ENCODE measurements at regions not wholly inside any gene's neighbourhood (a gene's known extent, or its start where the extent isn't known, plus 50 kb on each side); places are given as distances from the start of the nearest gene placed in this dataset.
"Not testable (repeated sequence)": the region's sequence is repeated elsewhere in the genome, so short reads cannot be mapped to it uniquely, and the experiment has no call there.

- no peak for DNase-seq
These were observed 206.8 kb upstream of the ZNF217 start for GRCh38 chr20:53800418-53800817.

GRCh38 chr20:53797085-53797484 lies 203.4 kb upstream of the ZNF217 start:
- DNase-seq: no peak

GRCh38 chr20:53795170-53795569 lies 201.5 kb upstream of the ZNF217 start:
- DNase-seq: no peak

- DNase-seq: no peak
These were observed 201.0 kb upstream of the ZNF217 start for GRCh38 chr20:53794529-53795115.

- no peak for DNase-seq
These were observed 200.2 kb upstream of the ZNF217 start for GRCh38 chr20:53793783-53794383.

- DNase-seq: no peak
These were observed 199.4 kb upstream of the ZNF217 start for GRCh38 chr20:53792946-53793536.

- no peak for DNase-seq
These were observed 196.5 kb upstream of the ZNF217 start for GRCh38 chr20:53789989-53790675.

GRCh38 chr20:53788253-53789022 lies 194.8 kb upstream of the ZNF217 start:
- no peak for DNase-seq

- not testable (repeated sequence) for DNase-seq
These were observed 193.9 kb upstream of the ZNF217 start for GRCh38 chr20:53787491-53787931.

GRCh38 chr20:53786445-53787267 lies 193.0 kb upstream of the ZNF217 start:
- no peak for DNase-seq

GRCh38 chr20:53786071-53786444 lies 192.4 kb upstream of the ZNF217 start:
- no peak for DNase-seq

- no peak for DNase-seq
These were observed 191.7 kb upstream of the ZNF217 start for GRCh38 chr20:53785320-53785719.

GRCh38 chr20:53783768-53784167 lies 190.1 kb upstream of the ZNF217 start:
- no peak for DNase-seq

- DNase-seq: no peak
These were observed 189.1 kb upstream of the ZNF217 start for GRCh38 chr20:53782612-53783246.

- no peak for DNase-seq
These were observed 186.2 kb upstream of the ZNF217 start for GRCh38 chr20:53779822-53780221.

GRCh38 chr20:53778736-53779135 lies 185.1 kb upstream of the ZNF217 start:
- DNase-seq: no peak

- no peak for DNase-seq
These were observed 184.4 kb upstream of the ZNF217 start for GRCh38 chr20:53778041-53778516.

- not testable (repeated sequence) for DNase-seq
These were observed 183.8 kb upstream of the ZNF217 start for GRCh38 chr20:53777402-53777801.

GRCh38 chr20:53776858-53777257 lies 183.2 kb upstream of the ZNF217 start:
- no peak for DNase-seq

- DNase-seq: no peak
These were observed 181.0 kb upstream of the ZNF217 start for GRCh38 chr20:53774461-53775203.
